Astrocyte of the hippocampus (primary cell): ENCODE measurements at regions not wholly inside any gene's neighbourhood (a gene's known extent, or its start where the extent isn't known, plus 50 kb on each side); places are given as distances from the start of the nearest gene placed in this dataset.

Experiments used
- DNase-seq: peaks from one replicate; pipeline ENCODE4 v3.0.0; 2011; ENCODE audit warnings: low read depth, low spot score

- DNase-seq: peak; percentile 10
Measured at GRCh38 chr6:19664878-19665612, 172.1 kb upstream of the ID4 start.

DNA sequence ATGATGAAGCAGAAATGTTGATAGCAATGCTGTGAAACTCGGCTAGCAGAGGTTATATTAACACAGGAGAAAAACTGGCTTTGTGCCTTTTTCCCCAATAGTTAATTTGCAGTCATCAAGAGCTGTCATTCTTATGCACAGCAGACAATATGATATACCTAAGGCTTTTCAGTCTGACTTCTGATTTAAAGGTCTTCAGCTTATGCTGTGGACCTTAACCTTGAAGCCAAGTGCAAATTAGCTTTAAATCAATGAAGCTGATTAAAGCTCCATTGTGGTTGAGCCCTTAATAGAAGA, 171.6 kb upstream of the ID4 start:
- peak; percentile 7 for DNase-seq

DNA sequence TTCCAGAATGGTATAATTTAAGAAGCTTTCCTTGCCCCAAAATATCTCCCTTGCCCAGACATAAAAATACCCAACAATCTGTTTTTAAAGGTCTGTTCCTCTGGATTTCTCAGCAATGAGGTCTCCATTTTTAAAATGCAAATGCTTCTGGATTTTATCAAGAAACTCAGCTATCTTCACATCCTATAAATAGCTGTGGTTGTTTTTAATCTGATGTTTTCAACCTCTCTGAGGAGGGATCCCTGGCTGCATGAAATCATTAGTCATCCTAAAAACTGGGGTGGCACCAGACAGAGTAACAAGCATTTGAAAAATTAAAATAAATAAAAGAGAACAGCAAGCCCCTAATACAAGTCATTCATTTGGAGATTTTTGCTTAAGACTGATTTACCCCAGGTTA, 168.5 kb upstream of the ID4 start:
- DNase-seq: peak; percentile 49

GRCh38 chr6:19669206-19669605, 168.0 kb upstream of the ID4 start:
- peak; percentile 73 for DNase-seq

DNA sequence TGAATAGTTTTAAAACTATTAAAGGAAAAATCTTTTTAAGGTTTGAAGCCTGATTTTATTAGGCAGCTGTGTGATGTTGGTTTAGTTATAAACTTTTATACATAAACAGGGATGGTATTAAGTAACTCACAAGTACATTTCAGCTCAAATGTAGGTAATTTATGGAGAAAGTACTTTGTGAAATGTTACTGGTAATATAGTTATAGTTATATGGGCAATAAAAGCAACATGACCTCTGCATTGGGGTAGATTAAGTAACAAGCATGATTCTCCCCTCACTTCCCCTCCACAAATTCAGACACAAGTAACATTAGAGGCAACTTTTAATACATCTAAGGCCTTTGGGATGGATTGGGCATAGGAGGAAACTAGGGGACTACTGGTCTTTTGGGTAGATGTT, 154.3 kb upstream of the ID4 start:
- no peak for DNase-seq

- no peak for DNase-seq
Measured at GRCh38 chr6:19690325-19691075, 146.7 kb upstream of the ID4 start.

DNA sequence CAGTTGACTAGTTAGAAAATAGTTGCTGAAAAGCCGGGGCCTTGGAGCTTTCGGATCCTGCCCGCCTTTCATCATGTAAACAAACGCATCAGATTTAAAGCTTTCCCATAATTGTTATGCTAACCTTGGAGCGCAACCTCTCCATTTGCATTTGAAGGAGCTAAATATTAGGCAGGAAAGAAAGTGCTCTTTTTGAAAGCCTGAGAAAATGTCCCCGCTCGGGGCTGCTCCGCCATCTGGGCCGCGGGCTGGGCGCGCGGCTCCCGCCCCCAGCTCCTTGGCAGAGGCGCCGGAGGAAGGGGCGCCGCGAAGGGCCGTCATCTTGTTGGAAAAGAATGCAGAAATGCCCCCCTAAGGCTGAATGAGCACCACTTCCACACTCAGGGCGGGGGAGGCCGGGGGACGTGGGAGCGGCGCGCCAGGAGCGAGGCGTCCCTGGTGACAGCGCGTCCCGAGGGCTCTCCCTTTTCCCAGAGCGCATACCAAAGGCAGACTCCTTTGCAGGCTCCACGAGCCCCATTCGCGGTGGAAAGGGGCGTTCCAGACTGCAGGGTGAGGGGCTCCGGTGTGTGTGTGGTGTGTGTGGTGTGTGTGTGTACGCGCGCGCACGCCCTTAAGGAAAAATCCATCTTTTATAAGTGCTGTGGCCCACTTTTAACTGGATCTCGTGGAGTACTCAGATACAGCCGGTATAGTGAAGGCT, 145.6 kb upstream of the ID4 start:
- peak; percentile 56 for DNase-seq

DNA sequence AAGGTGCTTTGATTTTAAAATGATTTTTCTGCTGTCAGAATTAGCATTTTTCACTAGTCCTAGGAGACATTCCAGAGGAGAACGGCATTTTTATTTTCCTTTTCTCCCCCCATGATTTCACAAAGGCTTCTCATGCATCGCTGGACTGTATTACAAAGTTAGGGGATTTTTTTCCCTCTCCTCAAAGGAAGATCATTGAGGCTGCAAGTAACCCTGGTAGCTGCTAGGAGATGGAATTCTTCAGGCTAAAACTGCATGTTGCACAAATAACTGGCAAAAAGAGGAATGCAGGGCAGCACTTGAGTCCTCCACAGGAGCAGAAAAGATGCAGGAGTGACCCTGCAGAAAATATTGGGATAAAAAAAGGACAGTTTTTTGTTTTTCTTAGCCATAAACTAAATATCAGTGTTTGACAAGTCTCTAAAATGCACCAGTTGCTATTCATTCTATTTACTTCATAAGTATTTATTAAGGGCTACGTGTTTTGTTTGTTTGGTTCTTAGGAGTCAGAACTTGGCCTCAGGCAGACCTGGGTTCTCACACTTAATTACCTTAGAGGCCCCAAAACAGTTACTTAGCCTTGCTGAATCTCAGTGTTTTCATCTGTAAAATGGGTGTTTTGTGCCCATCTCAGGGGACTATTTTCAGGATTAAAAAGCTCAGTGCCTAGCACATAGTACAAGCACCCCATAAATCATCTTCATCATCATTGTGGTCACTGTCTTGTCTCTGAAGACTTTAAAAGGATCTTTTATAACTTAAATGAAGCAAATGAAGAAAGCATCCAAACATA, 144.5 kb upstream of the ID4 start:
- DNase-seq: peak; percentile 25

- DNase-seq: no peak
Measured at GRCh38 chr6:19694697-19695096, 142.5 kb upstream of the ID4 start.

- peak; percentile 78 for DNase-seq
Measured at GRCh38 chr6:19697744-19698290, 139.4 kb upstream of the ID4 start.

DNA sequence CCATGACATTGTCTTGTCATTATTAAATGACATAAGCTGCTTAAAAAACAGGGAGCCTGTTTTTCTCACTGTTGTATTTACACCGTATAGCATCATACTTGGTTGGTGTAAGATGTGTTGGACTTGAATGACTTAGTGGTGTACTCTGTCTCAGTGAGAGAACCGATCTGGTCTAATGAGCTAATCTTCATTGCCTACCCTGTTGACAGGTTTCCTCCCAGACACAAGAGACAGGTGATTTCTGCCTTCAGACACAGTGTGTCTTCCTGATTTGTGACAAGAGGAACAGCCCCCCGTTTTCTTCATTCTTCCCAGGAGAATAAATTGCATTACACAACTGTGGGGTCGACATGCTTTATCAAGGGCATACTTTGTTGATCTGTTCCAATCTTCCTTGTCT, 137.2 kb upstream of the ID4 start:
- DNase-seq: no peak

DNA sequence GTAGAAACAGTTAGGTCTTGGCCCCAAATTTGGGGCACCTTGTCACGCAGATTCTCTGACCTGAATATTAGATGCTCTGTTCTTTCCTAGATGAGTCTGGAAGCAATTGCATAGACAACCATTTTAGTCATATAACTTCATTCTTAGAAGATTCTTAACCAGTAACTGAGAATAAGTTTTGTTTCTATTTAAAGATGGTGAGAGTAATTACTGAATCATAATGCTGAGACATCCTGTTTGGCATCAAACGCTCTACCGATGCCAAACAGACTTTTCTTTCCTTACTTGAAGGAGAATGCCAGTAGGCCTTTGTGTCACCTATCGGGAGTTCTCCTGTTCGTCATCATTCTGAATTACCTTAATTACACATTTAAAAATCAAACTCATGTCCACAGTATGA, 131.6 kb upstream of the ID4 start:
- no peak for DNase-seq

GRCh38 chr6:19712012-19712688, 125.0 kb upstream of the ID4 start:
- no peak for DNase-seq

- DNase-seq: no peak
Measured at GRCh38 chr6:19712998-19713397, 124.2 kb upstream of the ID4 start.

GRCh38 chr6:19713411-19713810, 123.8 kb upstream of the ID4 start:
- no peak for DNase-seq

GRCh38 chr6:19713984-19714383, 123.2 kb upstream of the ID4 start:
- DNase-seq: no peak

GRCh38 chr6:19714434-19715166, 122.6 kb upstream of the ID4 start:
- DNase-seq: peak; percentile 63

GRCh38 chr6:19715167-19715551, 122.0 kb upstream of the ID4 start:
- DNase-seq: peak; percentile 70

GRCh38 chr6:19719691-19720128, 117.5 kb upstream of the ID4 start:
- peak; percentile 81 for DNase-seq

DNA sequence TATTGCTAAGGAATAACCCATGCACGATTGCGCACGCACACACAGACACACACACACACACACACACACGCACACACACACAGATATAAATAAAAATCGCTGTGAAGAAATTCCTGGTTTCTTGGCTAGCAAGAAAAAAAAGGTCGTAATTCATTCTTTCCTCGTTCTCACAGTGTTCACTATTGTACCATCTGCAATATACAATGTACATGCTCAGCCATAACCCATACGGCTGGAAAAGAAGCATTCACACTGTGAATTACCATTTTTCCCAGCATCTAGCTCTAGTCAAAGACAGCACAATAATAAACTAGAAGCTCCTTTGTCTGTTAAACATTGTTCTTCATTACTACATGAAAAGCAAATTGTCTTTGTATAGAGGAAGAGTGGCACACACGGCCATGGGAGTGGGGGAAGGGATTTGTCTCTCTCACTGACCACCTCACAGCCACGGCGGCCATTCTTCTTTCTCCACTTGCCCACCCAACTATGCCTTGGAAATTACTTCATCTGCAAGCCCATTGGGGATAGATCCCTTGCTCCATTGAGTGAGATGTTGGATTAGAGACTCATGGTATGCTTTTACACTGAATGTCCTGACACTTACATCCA, 115.3 kb upstream of the ID4 start:
- no peak for DNase-seq
